Activated T-helper 1 cell treated with anti-CD3 and anti-CD28 coated beads, Interleukin-12 subunit alpha, Interleukin-12 subunit beta, Interleukin-2, Interleukin-4 antibody, amounts not matched to agents 30 ng/mL and 10 ng/mL and 1 ng/mL, durations not matched to agents 14 hours and 24 hours and 36 hours (primary cell): ENCODE measurements at regions not wholly inside any gene's neighbourhood (a gene's known extent, or its start where the extent isn't known, plus 50 kb on each side); places are given as distances from the start of the nearest gene placed in this dataset.
"Not testable (repeated sequence)": the region's sequence is repeated elsewhere in the genome, so short reads cannot be mapped to it uniquely, and the experiment has no call there.

ENCODE experiments used
- DNase-seq: peaks from one replicate; pipeline ENCODE4 v3.0.0; 2021; ENCODE audit warnings: low spot score
- H3K27ac Mint-ChIP-seq: one replicate; pipeline ENCODE4 v1.8.0; 2021; ENCODE audit warnings: mild to moderate bottlenecking, mixed read lengths
- H3K27me3 Mint-ChIP-seq: one replicate; pipeline ENCODE4 v1.8.0; 2022; ENCODE audit warnings: mild to moderate bottlenecking, moderate library complexity, mixed read lengths; ENCODE audit not compliant: insufficient read depth
- H3K36me3 Mint-ChIP-seq: one replicate; pipeline ENCODE4 v1.8.0; 2021; ENCODE audit warnings: low read depth, mixed read lengths
- H3K4me1 Mint-ChIP-seq: one replicate; pipeline ENCODE4 v1.8.0; 2021; ENCODE audit warnings: low read depth, mixed read lengths
- H3K4me3 Mint-ChIP-seq: one replicate; pipeline ENCODE4 v1.8.0; 2021; ENCODE audit warnings: mild to moderate bottlenecking, moderate library complexity, mixed read lengths
- H3K9me3 Mint-ChIP-seq: one replicate; pipeline ENCODE4 v1.8.0; 2021; ENCODE audit warnings: mixed read lengths
- intact Hi-C: fragments of 100-400 bp; cut with micrococcal nuclease; formaldehyde crosslinking; loops from one replicate; pipeline ENCODE4 v1.15.1; 2024

- no peak for DNase-seq
- no peaks in the 10 kb centered on the region for H3K36me3 Mint-ChIP-seq
- no peak overlapping the region for H3K27ac Mint-ChIP-seq
- no peak overlapping the region for H3K4me3 Mint-ChIP-seq
- intact Hi-C loops, result no loop called here
- H3K9me3 Mint-ChIP-seq, result no peaks in the 10 kb centered on the region
- no peaks in the 10 kb centered on the region for H3K27me3 Mint-ChIP-seq
- H3K4me1 Mint-ChIP-seq, result no peaks in the 10 kb centered on the region
Observed at GRCh38 chr5:85533341-85534047, 1084.2 kb upstream of the COX7C start.

GRCh38 chr5:85538362-85538761 lies 1079.4 kb upstream of the COX7C start:
- Mint-ChIP-seq H3K27me3 (no peaks in the 10 kb centered on the region), H3K9me3 (no peaks in the 10 kb centered on the region), H3K4me3 (no peak overlapping the region), H3K27ac (no peak overlapping the region), H3K36me3 (no peaks in the 10 kb centered on the region), H3K4me1 (no peaks in the 10 kb centered on the region)
- intact Hi-C loops, result no loop called here
- DNase-seq, result no peak

GRCh38 chr5:85545129-85545528 lies 1072.6 kb upstream of the COX7C start:
- Mint-ChIP-seq H3K36me3 (no peaks in the 10 kb centered on the region), H3K9me3 (peaks cover 10% of the 10 kb centered on the region), H3K27ac (no peak overlapping the region), H3K27me3 (no peaks in the 10 kb centered on the region), H3K4me3 (no peak overlapping the region), H3K4me1 (no peaks in the 10 kb centered on the region)
- intact Hi-C loops, result no loop called here
- DNase-seq, result no peak

GRCh38 chr5:85549229-85549628 lies 1068.5 kb upstream of the COX7C start:
- H3K9me3 Mint-ChIP-seq, result peaks cover 16% of the 10 kb centered on the region
- H3K36me3 Mint-ChIP-seq, result no peaks in the 10 kb centered on the region
- no peak for DNase-seq
- H3K4me1 Mint-ChIP-seq, result no peaks in the 10 kb centered on the region
- no peak overlapping the region for H3K27ac Mint-ChIP-seq
- no peaks in the 10 kb centered on the region for H3K27me3 Mint-ChIP-seq
- intact Hi-C loops, result no loop called here
- no peak overlapping the region for H3K4me3 Mint-ChIP-seq

GRCh38 chr5:85549836-85550599 lies 1067.7 kb upstream of the COX7C start:
- H3K36me3 Mint-ChIP-seq, result no peaks in the 10 kb centered on the region
- no peak overlapping the region for H3K4me3 Mint-ChIP-seq
- H3K9me3 Mint-ChIP-seq, result peaks cover 23% of the 10 kb centered on the region
- H3K4me1 Mint-ChIP-seq, result no peaks in the 10 kb centered on the region
- no peaks in the 10 kb centered on the region for H3K27me3 Mint-ChIP-seq
- intact Hi-C loops, result no loop called here
- DNase-seq, result no peak
- no peak overlapping the region for H3K27ac Mint-ChIP-seq

GRCh38 chr5:85556464-85556863 lies 1061.3 kb upstream of the COX7C start:
- no peaks in the 10 kb centered on the region for H3K27me3 Mint-ChIP-seq
- no peak overlapping the region for H3K4me3 Mint-ChIP-seq
- intact Hi-C loops, result no loop called here
- no peak overlapping the region for H3K27ac Mint-ChIP-seq
- no peak for DNase-seq
- peaks cover 26% of the 10 kb centered on the region for H3K9me3 Mint-ChIP-seq
- no peaks in the 10 kb centered on the region for H3K4me1 Mint-ChIP-seq
- H3K36me3 Mint-ChIP-seq, result no peaks in the 10 kb centered on the region

- Mint-ChIP-seq H3K4me3 (no peak overlapping the region), H3K9me3 (no peaks in the 10 kb centered on the region), H3K27me3 (no peaks in the 10 kb centered on the region), H3K27ac (no peak overlapping the region), H3K36me3 (no peaks in the 10 kb centered on the region), H3K4me1 (no peaks in the 10 kb centered on the region)
- intact Hi-C loops, result no loop called here
- no peak for DNase-seq
Observed at GRCh38 chr5:85576666-85577065, 1041.1 kb upstream of the COX7C start.

- H3K27ac Mint-ChIP-seq, H3K4me3 Mint-ChIP-seq, DNase-seq, intact Hi-C loops, H3K36me3 Mint-ChIP-seq, H3K4me1 Mint-ChIP-seq, H3K27me3 Mint-ChIP-seq: not testable (repeated sequence)
- H3K9me3 Mint-ChIP-seq, result peaks cover 24% of the 10 kb centered on the region
Observed at GRCh38 chr5:85587806-85588205, 1029.9 kb upstream of the COX7C start.

- DNase-seq, H3K27ac Mint-ChIP-seq, H3K36me3 Mint-ChIP-seq, H3K4me3 Mint-ChIP-seq, intact Hi-C loops, H3K4me1 Mint-ChIP-seq, H3K27me3 Mint-ChIP-seq: not testable (repeated sequence)
- H3K9me3 Mint-ChIP-seq, result peaks cover 24% of the 10 kb centered on the region
Observed at GRCh38 chr5:85588268-85588667, 1029.5 kb upstream of the COX7C start.

GRCh38 chr5:85590764-85591163 lies 1027.0 kb upstream of the COX7C start:
- intact Hi-C loops, result no loop called here
- H3K27me3 Mint-ChIP-seq, result no peaks in the 10 kb centered on the region

GRCh38 chr5:85591311-85591710 lies 1026.4 kb upstream of the COX7C start:
- no peaks in the 10 kb centered on the region for H3K36me3 Mint-ChIP-seq
- no peak for DNase-seq
- H3K4me1 Mint-ChIP-seq, result no peaks in the 10 kb centered on the region
- no peak overlapping the region for H3K27ac Mint-ChIP-seq
- H3K9me3 Mint-ChIP-seq, result peaks cover 14% of the 10 kb centered on the region
- intact Hi-C loops, result no loop called here
- no peak overlapping the region for H3K4me3 Mint-ChIP-seq
- H3K27me3 Mint-ChIP-seq, result no peaks in the 10 kb centered on the region

More at GRCh38 chr5:85590764-85591163, 1027.0 kb upstream of the COX7C start:
- H3K4me3 Mint-ChIP-seq, result no peak overlapping the region
- H3K9me3 Mint-ChIP-seq, result peaks cover 14% of the 10 kb centered on the region
- DNase-seq, result no peak
- no peaks in the 10 kb centered on the region for H3K4me1 Mint-ChIP-seq
- H3K27ac Mint-ChIP-seq, result no peak overlapping the region
- H3K36me3 Mint-ChIP-seq, result no peaks in the 10 kb centered on the region

GRCh38 chr5:85602843-85603242 lies 1014.9 kb upstream of the COX7C start:
- intact Hi-C loops, result no loop called here
- Mint-ChIP-seq H3K27ac (no peak overlapping the region), H3K4me1 (no peaks in the 10 kb centered on the region), H3K4me3 (no peak overlapping the region), H3K27me3 (no peaks in the 10 kb centered on the region), H3K36me3 (no peaks in the 10 kb centered on the region), H3K9me3 (no peaks in the 10 kb centered on the region)
- DNase-seq, result no peak

GRCh38 chr5:85604378-85604777 lies 1013.4 kb upstream of the COX7C start:
- H3K4me1 Mint-ChIP-seq, result no peaks in the 10 kb centered on the region

More at GRCh38 chr5:85604378-85604777, 1013.4 kb upstream of the COX7C start:
- H3K4me3 Mint-ChIP-seq, result no peak overlapping the region
- H3K27ac Mint-ChIP-seq, result no peak overlapping the region
- DNase-seq, result no peak
- no peaks in the 10 kb centered on the region for H3K36me3 Mint-ChIP-seq
- H3K9me3 Mint-ChIP-seq, result no peaks in the 10 kb centered on the region
- intact Hi-C loops, result no loop called here
- H3K27me3 Mint-ChIP-seq, result no peaks in the 10 kb centered on the region
